COR-L47 (cell line): ENCODE measurements at regions not wholly inside any gene's neighbourhood (a gene's known extent, or its start where the extent isn't known, plus 50 kb on each side); places are given as distances from the start of the nearest gene placed in this dataset.

Source experiments
- DNase-seq: peaks from one replicate; lab custom pipeline; 2025; lab: John Stamatoyannopoulos, UW

DNA sequence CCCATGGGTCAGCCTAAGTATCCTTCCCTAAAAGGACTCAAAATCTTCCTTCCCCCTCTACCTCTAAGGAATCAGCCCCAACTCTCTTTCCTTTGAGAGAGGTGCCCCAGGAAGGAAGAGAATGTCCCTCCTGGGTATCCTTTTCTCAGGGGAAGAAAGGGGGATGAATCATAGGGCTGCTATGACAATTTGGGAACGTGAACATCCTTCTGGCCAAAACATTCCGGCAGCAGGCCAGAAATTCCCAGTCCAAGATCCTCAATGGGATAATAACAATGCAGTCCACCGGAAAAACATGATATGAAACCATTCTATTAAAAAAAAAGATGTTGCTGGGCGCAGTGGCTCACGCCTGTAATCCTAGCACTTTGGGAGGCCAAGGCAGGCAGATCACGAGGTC lies 50.8 kb upstream of the CACNA2D3 start:
- DNase-seq = no peak

DNA sequence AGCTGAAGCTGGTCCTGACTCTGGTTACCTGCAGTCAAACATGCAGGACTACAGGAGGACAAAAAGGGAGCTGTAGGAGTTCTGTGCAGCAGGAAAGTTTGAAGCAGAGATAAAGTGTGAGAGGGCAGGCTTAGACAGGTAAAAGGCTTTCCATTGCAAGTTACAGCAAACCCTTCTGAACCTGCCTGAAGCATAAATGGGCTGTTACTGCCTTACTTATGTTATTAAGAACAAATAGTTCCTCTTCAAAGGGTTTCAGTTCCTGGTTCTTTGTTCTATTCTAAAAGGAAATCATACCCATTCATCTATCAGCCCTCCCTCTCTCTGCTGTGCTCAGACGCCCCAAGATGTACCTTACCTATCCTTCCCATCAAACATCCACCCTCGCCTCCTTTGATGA lies 52.4 kb upstream of the CACNA2D3 start:
- no peak for DNase-seq

DNA sequence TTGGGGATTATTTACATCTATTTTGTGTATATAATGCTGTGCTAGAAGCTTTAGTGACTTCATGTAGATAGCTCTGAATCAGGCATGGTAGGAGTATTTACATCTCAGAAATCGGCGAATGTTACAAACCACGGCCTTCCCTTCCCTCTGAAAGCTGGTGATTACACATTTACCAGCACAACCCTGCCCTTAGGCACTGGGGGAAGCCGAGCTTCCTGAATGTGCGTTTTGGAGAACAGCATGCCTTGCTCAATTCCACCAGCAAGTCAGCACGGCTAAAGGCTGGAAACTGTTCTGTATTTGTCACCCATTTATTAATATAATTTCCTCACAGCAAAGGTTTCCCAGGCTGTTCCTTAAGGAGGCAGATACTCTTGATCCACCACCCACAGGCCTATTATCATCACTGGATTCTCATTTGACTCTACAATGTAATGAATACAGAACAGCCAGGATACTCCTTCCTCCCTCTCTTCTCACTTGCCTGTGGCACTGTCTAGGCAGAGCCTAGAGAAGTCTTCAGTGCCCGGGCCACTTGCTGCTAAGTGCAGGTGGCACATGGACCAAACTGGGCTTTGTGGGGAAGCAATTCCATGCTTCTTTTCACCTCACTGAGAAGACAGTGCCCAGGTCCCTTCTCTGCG lies 55.2 kb upstream of the CACNA2D3 start:
- no peak for DNase-seq

DNA sequence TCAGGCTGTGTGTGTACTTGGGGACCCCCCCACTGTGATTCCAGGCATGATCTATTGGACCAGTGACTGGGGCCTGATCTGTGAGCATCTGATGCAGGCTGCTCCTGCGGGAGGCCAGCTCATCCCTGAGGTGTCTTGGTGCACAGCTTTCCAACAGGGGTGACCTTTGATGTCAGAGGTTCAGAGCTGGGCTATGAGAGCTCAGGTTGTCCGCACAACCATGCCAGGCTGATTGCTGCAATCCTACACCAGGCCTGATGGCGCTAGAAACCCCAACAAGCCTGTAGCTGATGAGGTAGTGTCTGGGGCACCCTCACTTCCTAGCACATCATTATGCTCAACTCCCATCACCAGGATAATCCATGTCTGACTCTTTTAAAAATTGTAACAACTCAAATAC lies 56.1 kb upstream of the CACNA2D3 start:
- DNase-seq = no peak

DNA sequence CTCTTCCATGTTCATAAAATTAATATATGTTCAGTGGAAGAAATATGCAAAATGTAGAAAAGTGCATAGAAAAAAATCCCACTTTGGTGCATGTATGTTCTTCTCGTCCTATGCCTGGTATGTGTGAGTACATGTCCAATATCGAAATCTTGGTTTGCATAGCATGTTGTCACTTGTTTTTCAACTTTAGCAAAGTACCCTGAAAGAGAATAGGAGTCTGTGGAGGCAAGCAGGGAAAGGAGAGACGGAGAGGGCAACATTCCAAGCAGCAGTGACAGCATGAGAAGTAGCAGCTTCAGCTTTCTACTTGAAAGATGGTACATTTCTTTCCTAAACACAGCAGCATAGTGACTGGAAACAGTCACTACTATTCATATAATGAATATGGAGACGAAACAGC lies 56.8 kb upstream of the CACNA2D3 start:
- no peak for DNase-seq

DNA sequence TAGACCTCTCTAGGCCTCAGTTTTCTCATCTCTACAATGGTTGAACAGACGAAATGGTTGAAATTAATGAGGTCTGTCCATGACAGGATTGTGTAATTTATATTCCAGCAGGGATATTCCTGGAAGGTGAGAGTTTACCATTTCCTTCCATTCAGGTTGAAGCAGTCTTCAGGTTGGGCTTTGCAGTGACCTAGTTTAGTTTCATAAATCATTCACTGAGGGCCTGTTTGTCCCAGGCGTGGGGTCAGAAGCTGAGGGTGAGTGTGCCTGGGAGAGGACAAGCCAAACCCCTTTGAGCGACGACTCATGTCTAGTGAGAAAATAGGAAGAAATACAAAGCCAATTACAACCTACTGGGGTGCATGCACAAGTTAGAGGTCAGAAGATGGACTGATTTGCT lies 57.2 kb upstream of the CACNA2D3 start:
- no peak for DNase-seq

DNA sequence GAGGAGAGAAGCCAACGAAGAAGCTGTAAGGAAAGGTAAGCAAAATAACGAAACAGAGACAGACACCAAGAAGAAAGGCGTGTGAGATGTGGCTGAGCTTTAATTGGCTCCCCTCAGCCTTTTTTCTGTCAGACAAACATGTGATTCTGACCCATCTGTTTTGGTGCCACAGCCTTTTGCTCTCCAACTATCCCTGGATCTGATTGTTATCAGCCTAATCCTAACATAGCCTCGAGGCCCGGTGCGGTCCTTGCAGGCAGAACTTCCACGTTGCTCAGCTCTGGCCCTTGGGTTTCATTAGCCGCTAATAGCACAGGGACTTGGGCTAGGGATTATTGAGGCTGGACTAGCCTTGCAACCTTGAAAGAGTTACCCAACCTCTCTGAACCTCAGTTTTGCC lies 57.9 kb upstream of the CACNA2D3 start:
- DNase-seq = no peak

DNA sequence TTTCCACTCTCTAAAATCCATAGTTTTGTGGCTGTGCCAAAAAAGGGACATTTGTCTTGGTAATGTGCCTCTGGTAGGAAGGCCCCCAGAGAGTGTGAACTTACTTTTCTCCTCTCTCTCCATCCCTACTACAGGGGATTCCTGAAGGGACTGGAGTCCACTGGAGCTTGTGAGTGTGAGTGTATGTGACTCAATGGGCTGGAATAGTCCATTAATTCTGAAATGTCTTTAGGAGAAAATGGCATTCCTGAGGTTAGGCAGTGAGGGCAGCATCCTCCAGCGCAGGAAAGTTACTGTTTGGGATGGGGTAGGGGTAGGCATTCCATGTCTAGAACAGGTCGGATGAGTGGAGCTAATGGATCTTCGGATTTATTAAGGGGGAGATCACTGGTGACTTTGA lies 59.8 kb upstream of the CACNA2D3 start:
- DNase-seq = no peak

DNA sequence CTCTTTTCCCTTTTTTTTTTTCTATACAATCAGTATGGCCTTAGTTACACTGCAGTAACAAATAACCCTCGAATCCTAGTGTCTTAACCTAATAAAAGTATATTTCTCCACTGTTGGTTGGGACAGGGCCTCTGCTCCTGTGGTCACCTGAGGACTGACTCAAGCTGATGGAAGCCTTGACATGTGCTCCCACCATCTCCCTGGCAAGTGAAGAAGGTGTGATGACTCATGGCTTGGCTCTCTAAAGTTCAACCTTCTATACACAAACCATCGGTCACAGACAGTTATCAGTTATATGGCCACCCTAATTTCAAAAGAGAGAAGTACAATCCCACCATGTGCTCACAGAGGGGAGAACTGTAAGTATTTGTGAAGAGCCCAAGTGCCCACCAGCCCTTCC lies 65.8 kb upstream of the CACNA2D3 start:
- no peak for DNase-seq

DNA sequence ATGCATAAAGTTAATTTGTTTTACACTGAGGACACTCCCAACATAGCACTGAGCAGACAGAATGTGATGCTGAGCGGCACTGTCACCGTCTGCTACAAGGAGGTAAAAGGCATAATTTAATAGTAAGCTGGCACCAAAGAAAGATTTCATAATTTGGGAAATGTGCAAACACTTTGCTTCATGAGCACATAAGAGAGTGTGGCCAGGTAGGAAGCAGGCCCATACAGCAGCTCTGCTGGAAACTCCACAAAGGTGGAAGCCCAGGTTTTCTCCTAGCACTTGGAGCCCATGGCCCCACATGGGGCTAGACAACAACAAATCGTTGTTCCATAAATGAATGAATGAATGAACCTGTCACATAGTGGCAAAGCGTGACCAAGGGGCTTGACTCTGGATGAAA lies 68.5 kb upstream of the CACNA2D3 start:
- no peak for DNase-seq

DNA sequence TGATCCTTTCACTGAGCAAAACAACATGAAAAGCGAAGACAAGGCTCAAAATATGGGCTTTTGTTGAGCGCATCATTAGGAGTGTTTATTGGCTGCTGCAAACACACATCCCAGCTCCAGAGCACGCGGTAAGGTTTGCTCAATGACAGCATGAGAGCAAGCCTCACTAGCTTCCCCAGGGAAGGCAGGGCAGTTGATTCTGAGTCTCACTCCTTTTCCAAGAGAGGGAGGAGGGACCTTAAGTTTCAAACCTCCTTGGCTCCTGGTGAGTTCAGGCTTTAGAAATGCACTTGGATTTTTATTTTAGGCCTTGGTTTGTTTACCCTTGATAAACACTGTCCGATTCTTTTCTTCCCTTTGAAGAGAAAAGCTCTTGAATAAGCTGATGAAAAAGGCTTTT lies 69.1 kb upstream of the CACNA2D3 start:
- DNase-seq = no peak

DNA sequence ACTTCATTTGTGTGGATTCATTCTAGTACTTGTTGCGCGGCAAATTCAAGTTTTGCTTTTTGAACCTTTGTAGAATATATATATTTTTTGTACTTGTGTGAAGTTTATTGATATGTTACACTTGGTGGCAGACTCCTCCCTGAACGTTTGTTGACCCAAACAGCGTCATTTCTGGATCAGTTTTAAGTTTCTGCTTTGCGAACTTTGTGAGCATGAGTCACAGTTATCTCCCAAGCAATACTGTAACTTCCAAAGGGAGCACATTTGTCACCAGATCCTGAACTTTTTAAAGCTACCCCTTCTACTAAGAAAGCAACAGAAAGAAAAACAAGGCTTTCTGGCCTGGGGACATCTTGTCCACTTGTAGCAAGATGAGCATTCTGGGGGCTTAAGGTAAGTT lies 74.8 kb upstream of the CACNA2D3 start:
- no peak for DNase-seq

DNA sequence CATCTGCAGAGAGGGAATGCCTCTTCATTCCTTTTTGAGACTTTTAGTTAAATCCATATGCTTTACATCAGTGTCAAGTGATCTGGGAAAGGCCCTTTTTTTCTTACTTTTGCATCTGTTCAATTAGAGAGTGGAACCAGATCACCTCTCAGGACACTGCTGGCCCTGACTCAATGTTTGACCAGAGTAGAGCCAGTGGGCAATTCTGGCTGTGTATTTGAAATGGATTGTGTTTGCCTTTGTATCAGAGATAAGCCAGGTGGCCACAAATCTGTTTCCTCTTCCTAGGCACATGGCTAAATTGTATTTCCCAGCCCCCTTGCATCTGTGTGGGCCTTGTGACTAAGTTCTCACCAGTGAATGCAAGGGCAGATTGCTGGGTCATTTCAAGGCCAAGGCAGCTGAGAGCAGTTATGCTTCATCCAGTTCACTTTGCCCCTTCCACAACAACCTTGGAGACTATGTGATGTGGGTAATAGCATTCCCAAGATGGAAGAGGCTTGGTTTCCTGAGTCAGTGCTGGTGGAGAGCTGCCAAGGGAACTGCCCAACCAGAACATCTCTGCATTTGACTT lies 75.6 kb upstream of the CACNA2D3 start:
- no peak for DNase-seq

DNA sequence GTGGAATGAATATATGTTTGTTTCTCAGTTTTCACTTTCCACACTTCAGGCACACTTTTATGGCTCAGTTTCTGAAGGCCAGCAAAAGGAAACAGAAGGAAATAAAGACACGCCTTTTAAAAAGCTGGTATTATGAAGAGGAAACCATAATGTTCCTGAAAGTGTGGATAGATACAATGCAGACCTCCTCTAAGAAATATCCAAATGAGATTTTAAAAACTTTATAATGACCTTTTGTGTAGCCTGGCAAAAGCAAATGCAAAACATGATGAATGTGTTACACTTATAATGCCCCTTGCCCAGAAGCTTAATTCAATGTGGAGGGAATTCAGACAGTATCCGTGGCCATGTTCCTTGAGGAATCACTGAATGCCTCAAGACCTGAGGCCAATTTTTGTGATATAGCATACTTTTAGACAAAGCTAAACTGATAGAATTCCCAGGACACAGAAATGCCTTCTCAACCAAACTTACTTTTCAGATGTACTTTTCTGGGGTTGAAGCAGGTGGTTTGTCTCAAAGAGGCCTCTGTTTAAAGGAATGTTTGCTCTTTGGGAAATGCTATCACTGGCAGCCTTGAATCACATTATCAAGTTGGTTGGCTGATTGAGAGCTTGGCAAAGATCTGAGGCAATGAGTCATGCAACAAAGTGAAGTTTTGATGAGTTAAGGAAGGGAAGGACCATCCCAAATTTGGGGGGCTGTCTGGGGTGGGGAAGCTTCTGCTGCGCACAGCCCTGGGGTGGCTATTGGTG lies 77.1 kb upstream of the CACNA2D3 start:
- DNase-seq = no peak

DNA sequence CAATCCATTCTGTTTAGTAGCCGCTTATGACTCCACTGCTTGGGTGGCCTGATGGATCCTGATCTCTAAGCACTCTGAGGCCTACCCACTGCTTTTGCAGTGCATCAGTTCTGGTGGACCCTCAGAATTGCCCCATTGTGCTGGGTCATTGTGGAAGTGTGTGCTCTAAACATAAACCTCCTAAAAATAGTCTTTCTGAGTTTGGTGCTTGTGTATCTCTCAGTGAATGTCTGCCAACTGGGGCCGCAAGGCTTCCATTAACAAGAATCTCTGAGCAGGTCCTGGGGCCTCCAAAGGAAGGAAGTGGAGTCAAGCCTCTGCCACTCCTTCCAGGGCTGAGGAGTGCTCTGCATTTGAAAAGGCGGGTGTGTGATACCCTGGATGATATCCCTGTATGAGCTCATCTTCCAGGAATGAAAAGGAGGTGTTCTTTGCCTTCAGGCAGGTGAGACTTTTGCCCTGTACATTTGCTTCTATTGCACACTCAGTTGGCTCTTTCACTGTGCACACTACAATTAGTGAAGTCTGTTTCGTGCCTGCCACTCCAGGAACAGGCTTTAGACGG lies 80.0 kb upstream of the CACNA2D3 start:
- DNase-seq = no peak

DNA sequence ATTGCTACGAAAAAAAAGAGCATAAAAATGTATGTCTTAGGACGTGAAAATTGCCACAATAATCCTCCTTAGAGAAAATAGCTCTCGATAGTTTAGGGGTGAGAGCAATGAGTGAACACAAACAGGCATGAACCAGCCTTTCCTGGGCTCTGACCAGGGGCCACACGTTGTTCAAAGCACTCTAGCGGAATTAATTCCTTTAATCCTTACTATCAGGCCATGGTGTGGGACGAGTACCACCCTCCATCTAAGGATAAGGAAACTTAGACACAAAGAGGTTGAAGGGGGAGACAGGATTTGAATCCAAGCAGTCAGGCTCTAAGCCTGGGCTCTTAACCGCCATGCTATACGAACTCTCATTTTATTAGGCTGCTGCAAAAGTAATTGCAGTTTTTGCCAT lies 81.9 kb upstream of the CACNA2D3 start:
- DNase-seq = no peak

DNA sequence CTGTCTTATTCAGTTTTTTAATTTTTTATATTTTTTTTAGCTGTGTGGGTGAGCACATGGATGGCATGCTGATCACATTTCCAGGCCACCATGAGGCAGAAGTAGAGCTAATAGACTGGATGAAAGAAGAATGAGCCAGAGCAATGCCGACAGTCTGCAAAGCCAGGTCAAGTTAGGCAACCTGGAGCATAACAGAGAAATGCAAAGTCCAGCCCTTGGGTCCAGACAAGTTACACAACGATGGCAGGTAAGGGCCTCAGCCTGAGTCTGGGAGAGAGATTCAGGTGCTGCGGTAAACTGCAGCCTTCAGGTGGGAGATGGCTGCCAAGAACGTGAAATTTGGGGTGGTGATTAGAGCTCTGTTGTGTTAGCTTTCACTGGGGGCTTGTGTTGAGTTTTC lies 84.0 kb upstream of the CACNA2D3 start:
- DNase-seq = no peak

DNA sequence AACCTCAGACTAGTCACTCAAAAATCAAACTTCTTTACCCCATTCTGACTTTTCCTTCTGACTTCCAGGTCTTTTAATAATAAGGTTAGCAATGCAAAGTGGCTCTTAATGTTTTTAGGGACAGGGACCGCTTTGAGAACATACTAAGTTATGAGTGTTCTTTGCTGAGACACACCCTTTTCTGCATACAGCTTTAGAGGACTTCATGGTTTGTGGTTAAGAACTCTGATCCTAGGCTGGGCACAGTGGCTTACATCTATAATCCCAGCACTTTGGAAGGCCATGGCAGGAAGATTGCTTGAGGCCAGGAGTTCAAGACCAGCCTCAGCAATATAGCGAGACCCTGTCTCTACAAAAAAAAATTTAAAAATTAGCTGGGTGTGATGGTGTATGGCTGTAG lies 85.8 kb upstream of the CACNA2D3 start:
- DNase-seq = no peak

DNA sequence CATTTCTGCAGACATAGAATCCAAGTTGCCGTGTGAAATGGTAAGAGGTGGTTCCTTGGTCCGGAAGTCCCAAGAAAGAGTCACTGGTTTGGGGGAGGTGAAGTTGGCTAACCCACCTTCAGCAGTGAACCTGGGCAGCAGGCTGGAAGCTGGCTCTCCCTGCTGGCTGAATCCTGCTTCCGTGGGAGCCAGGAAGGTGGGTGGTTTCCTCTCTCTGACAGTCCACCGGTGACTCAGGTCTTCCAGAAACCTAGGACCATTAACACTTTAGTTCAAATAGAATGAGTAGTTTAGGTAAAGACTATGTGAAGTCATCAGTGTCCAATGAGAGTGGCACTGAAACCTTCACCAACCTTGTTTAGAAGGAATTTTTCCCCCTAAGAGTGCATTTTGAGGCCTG lies 87.4 kb upstream of the CACNA2D3 start:
- no peak for DNase-seq

DNA sequence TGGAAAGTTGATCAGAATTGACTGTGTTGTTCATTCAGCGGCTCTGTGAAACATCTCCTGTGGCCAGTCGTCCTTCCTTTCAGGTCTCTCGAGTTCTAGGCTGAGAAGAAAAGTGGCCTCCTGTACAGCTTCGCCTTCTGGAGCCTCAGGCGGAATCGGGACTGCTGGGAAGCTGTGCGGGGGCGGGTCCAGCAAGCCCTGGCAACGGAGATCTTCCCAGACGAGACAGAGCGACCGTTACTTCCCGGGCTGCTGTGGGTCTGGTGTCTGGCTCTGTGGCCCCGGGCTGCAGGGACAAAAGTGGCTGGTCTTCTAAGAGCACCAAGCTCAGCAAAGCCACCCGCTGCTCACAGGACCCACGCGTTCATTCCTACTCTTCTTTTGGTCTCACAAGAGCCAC lies 88.6 kb upstream of the CACNA2D3 start:
- DNase-seq = no peak

DNA sequence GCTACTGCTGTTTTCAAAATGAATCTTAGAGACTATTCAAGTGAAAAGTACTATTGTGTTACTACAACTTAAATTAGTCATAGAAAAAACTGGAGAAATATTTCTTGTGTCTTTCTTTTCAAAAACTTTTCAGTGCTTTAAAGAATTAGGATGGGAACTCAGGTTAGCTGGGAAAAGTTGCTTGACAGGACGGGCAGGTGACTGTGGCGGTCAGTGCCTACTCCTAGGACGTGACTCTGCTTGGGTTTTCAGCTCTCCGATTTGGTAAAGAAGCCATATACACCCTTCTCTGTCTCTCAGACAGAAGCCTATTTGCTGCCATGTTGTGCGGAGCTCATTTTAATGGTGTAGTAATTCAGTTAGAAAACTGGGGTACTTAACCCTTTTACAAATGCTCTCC lies 89.8 kb upstream of the CACNA2D3 start:
- no peak for DNase-seq

DNA sequence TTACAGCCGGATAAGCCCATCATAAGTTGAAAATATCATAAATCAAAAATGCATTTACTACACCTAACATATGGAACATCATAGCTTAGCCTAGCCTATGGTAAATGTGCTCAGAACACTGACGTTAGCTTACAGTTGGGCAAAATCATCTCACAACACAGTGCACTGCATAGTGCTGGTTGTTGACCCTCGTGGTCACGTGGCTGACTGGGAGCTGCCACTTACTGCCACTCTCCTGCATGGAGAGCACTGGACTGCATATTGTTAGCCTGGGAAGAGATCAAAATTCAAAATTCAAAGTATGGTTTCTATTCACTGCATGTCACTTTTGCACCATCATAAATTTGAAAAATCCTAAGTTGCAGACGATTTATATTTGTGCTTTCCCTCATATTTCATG lies 94.0 kb upstream of the CACNA2D3 start:
- no peak for DNase-seq

DNA sequence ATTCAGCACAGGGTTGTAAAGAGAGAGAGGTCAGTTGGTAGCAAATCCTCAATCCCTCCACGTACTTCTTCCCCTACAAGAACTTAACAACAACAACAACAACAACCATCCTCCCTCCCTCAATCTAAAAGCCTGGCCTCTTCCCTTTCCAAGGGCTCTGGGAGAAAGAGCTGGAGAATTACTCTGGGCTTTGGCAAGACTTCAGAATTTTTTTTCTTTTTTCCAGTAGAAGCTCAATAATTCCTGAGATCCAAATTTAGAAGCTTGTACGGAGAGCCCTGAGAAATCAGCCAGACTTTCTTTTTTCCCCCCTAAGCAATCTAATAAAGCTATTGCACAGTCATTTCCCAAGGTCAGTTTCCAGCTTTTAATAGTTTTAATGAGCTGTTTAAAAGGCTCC lies 95.8 kb upstream of the CACNA2D3 start:
- DNase-seq = no peak
